Body of pancreas (tissue), 4 donors: ENCODE measurements at regions not wholly inside any gene's neighbourhood (a gene's known extent, or its start where the extent isn't known, plus 50 kb on each side); places are given as distances from the start of the nearest gene placed in this dataset.

Source experiments
- ATAC-seq: fragments of 150-250 bp; one replicate; pipeline ENCODE4 v1.9.1; 2016
- DNase-seq, 4 donors: peaks; one replicate each; pipeline ENCODE4 v3.0.0-alpha.2; 2019
- H3K27ac ChIP-seq, 4 donors: fragments of 200-600 bp; sonication (generic); 1 replicate in 3 of 4; 2 replicates in 1 of 4; pipeline versions ENCODE4 v1.5.1 to v1.6.1; 2016 to 2019; ENCODE audit warnings: mild to moderate bottlenecking in 1 of 4, mixed read lengths in 1 of 4, moderate library complexity in 1 of 4
- H3K27me3 ChIP-seq, 2 donors: fragments of 200-600 bp; sonication (generic); one replicate each; pipeline ENCODE4 v1.6.0; 2016; ENCODE audit warnings: mild to moderate bottlenecking in 1 of 2
- H3K36me3 ChIP-seq, 2 donors: fragments of 200-600 bp; sonication (generic); replicated peaks in 1 of 2; 2 replicates each; pipeline ENCODE4 v1.5.1; 2016; ENCODE audit warnings: low read depth in 2 of 2; ENCODE audit not compliant: insufficient read depth in 1 of 2
- H3K4me1 ChIP-seq: fragments of 200-600 bp; sonication (generic); one replicate; pipeline ENCODE4 v1.6.0; 2016
- H3K4me3 ChIP-seq, 2 donors: fragments of 200-600 bp; sonication (generic); 1 replicate in 1 of 2; 2 replicates in 1 of 2; pipeline ENCODE4 v1.5.1; 2016 to 2019
- H3K9me3 ChIP-seq, 3 donors: fragments of 200-600 bp; sonication (generic); 1 replicate in 2 of 3; 2 replicates in 1 of 3; pipeline ENCODE4 v1.5.1; 2016
- CTCF ChIP-seq, 7 experiments: fragments of 450-650 bp in 4 of 7; fragments of 200-600 bp in 3 of 7; sonication (generic) in 3 of 7; IDR thresholded peaks; one replicate each; pipeline ENCODE4 v1.5.1; 2016 to 2019; ENCODE audit warnings: antibody characterized with exemption in 7 of 7
- POLR2A ChIP-seq, 3 donors: fragments of 450-650 bp; IDR thresholded peaks; one replicate each; pipeline ENCODE4 v1.6.1; 2016; ENCODE audit warnings: antibody characterized with exemption in 3 of 3, mild to moderate bottlenecking in 2 of 3
- WGBS, 2 donors: methylation state at CpG; one replicate each; pipeline ENCODE4 v1.1.5; 2017; 5-methylcytosine and 5-hydroxymethylcytosine counted together
- intact Hi-C: fragments of 100-400 bp; cut with DNase I; formaldehyde crosslinking; loops from one replicate; pipeline ENCODE4 v1.15.1; 2023

GRCh38 chr6:112801468-112802080 lies 454.4 kb downstream of the RFPL4B start:
- H3K36me3 ChIP-seq: no peaks in the 10 kb centered on the region
- no peaks in the 10 kb centered on the region for H3K4me1 ChIP-seq
- WGBS, 2 donors: 66 to 69% methylated on average over 3 of the region's 3 CpGs
- H3K4me3 ChIP-seq: no peak overlapping the region
- no peak overlapping the region for H3K27ac ChIP-seq
- ATAC-seq (no peak), DNase-seq (no peak)
- H3K27me3 ChIP-seq: no peaks in the 10 kb centered on the region
- no peaks in the 10 kb centered on the region for H3K9me3 ChIP-seq
- TF ChIP-seq CTCF (IDR thresholded peaks at IDR 0.05) (no peak), POLR2A (IDR thresholded peaks at IDR 0.05) (no peak)
- intact Hi-C loops: no loop called here

GRCh38 chr6:112802144-112802543 lies 455.0 kb downstream of the RFPL4B start:
- H3K9me3 ChIP-seq: no peaks in the 10 kb centered on the region
- DNase-seq (no peak), ATAC-seq (no peak)
- no peak overlapping the region for H3K27ac ChIP-seq
- no peak overlapping the region for H3K4me3 ChIP-seq
- H3K36me3 ChIP-seq: no peaks in the 10 kb centered on the region
- intact Hi-C loops: no loop called here
- H3K27me3 ChIP-seq: no peaks in the 10 kb centered on the region
- H3K4me1 ChIP-seq: no peaks in the 10 kb centered on the region
- WGBS, 2 donors: 76 to 78% methylated on average over 1 of the region's 1 CpG
- TF ChIP-seq POLR2A (IDR thresholded peaks at IDR 0.05) (no peak), CTCF (IDR thresholded peaks at IDR 0.05) (no peak)

GRCh38 chr6:112804638-112805330 lies 457.7 kb downstream of the RFPL4B start:
- Histone ChIP-seq H3K36me3 (no peaks in the 10 kb centered on the region), H3K27ac (no peak overlapping the region), H3K4me1 (no peaks in the 10 kb centered on the region), H3K4me3 (no peak overlapping the region), H3K27me3 (no peaks in the 10 kb centered on the region), H3K9me3 (no peaks in the 10 kb centered on the region)
- no peak for TF ChIP-seq POLR2A (IDR thresholded peaks at IDR 0.05)
- DNase-seq (no peak), ATAC-seq (no peak)
- intact Hi-C loops: no loop called here
- 81 to 85% methylated on average over 6 of the region's 6 CpGs for WGBS, 2 donors

GRCh38 chr6:112806163-112806865 lies 459.2 kb downstream of the RFPL4B start:
- intact Hi-C loops: no loop called here
- no peak overlapping the region for H3K27ac ChIP-seq
- no peak for TF ChIP-seq POLR2A (IDR thresholded peaks at IDR 0.05)
- TF ChIP-seq CTCF (IDR thresholded peaks at IDR 0.05): no peak
- H3K27me3 ChIP-seq: no peaks in the 10 kb centered on the region
- WGBS, 2 donors: 77% methylated on average over 4 of the region's 4 CpGs
- DNase-seq (no peak), ATAC-seq (no peak)
- no peak overlapping the region for H3K4me3 ChIP-seq
- H3K9me3 ChIP-seq: no peaks in the 10 kb centered on the region
- no peaks in the 10 kb centered on the region for H3K36me3 ChIP-seq
- H3K4me1 ChIP-seq: no peaks in the 10 kb centered on the region

GRCh38 chr6:112821476-112821875 lies 474.3 kb downstream of the RFPL4B start:
- no peak for DNase-seq
- Histone ChIP-seq H3K4me3 (no peak overlapping the region), H3K27ac (no peak overlapping the region), H3K27me3 (no peaks in the 10 kb centered on the region), H3K9me3 (no peaks in the 10 kb centered on the region), H3K4me1 (no peaks in the 10 kb centered on the region), H3K36me3 (no peaks in the 10 kb centered on the region)
- TF ChIP-seq CTCF (IDR thresholded peaks at IDR 0.05): no peak
- TF ChIP-seq POLR2A (IDR thresholded peaks at IDR 0.05): no peak
- intact Hi-C loops: no loop called here
- 66 to 76% methylated on average over 1 of the region's 1 CpG for WGBS, 2 donors
- ATAC-seq: no peak
